Lower leg skin (tissue), 4 donors: ENCODE measurements at regions not wholly inside any gene's neighbourhood (a gene's known extent, or its start where the extent isn't known, plus 50 kb on each side); places are given as distances from the start of the nearest gene placed in this dataset.
"Not testable (repeated sequence)": the region's sequence is repeated elsewhere in the genome, so short reads cannot be mapped to it uniquely, and the experiment has no call there.

Experiments used
- DNase-seq, 2 donors: peaks; one replicate each; pipeline ENCODE4 v3.0.0-alpha.2; 2019; ENCODE audit warnings: low spot score in 2 of 2
- H3K4me3 ChIP-seq: fragments of 200-600 bp; sonication (generic); 2 replicates; pipeline ENCODE4 v1.5.1; 2017; ENCODE audit warnings: mild to moderate bottlenecking, low read depth; ENCODE audit not compliant: poor library complexity, severe bottlenecking
- CTCF ChIP-seq, 3 donors: fragments of 450-650 bp; IDR thresholded peaks; one replicate each; pipeline ENCODE4 v1.5.1; 2016; ENCODE audit warnings: antibody characterized with exemption in 3 of 3, mild to moderate bottlenecking in 3 of 3, moderate library complexity in 2 of 3
- POLR2A ChIP-seq, 2 donors: fragments of 450-650 bp; IDR thresholded peaks; one replicate each; pipeline ENCODE4 v1.6.1; 2016 to 2017; ENCODE audit warnings: antibody characterized with exemption in 2 of 2, mild to moderate bottlenecking in 1 of 2, moderate library complexity in 1 of 2
- WGBS, 2 donors: methylation state at CpG; one replicate each; pipeline ENCODE4 v1.1.5; 2018; 5-methylcytosine and 5-hydroxymethylcytosine counted together
- intact Hi-C: fragments of 100-400 bp; cut with DNase I; formaldehyde crosslinking; loops from one replicate; pipeline ENCODE4 v1.15.0; 2023; ENCODE audit warnings: low total_unique reads

GRCh38 chr10:109047856-109048255, 875.5 kb downstream of the XPNPEP1 start:
- TF ChIP-seq POLR2A (IDR thresholded peaks at IDR 0.05): no peak
- no peak for TF ChIP-seq CTCF (IDR thresholded peaks at IDR 0.05)
- WGBS, 2 donors: 91 to 97% methylated on average over 6 of the region's 12 CpGs
- no peak for DNase-seq
- no peak overlapping the region for H3K4me3 ChIP-seq
- intact Hi-C loops: no loop called here

GRCh38 chr10:109046427-109046826, 876.9 kb downstream of the XPNPEP1 start:
- 69 to 81% methylated on average over 2 of the region's 2 CpGs for WGBS, 2 donors

GRCh38 chr10:109040622-109041021, 882.7 kb downstream of the XPNPEP1 start:
- H3K4me3 ChIP-seq: no peak overlapping the region
- TF ChIP-seq POLR2A (IDR thresholded peaks at IDR 0.05): no peak
- no peak for TF ChIP-seq CTCF (IDR thresholded peaks at IDR 0.05)
- DNase-seq: peak in 1 of 2 donors; percentile 80
- intact Hi-C loops: no loop called here
- WGBS, 2 donors: 92 to 95% methylated on average over 17 of the region's 17 CpGs

More at GRCh38 chr10:109046427-109046826, 876.9 kb downstream of the XPNPEP1 start:
- DNase-seq, intact Hi-C loops, H3K4me3 ChIP-seq: not testable (repeated sequence)

- intact Hi-C loops: no loop called here
Observed at GRCh38 chr10:109037978-109038377, 885.3 kb downstream of the XPNPEP1 start.

GRCh38 chr10:109030581-109031210, 892.6 kb downstream of the XPNPEP1 start:
- intact Hi-C loops: no loop called here
- DNase-seq: no peak
- WGBS, 2 donors: 20 to 26% methylated on average over 4 of the region's 4 CpGs
- TF ChIP-seq CTCF (IDR thresholded peaks at IDR 0.05) (no peak), POLR2A (IDR thresholded peaks at IDR 0.05) (no peak)
- H3K4me3 ChIP-seq: no peak overlapping the region

More at GRCh38 chr10:109037978-109038377, 885.3 kb downstream of the XPNPEP1 start:
- TF ChIP-seq POLR2A (IDR thresholded peaks at IDR 0.05) (no peak), CTCF (IDR thresholded peaks at IDR 0.05) (no peak)
- no peak for DNase-seq
- WGBS, 2 donors: 85 to 90% methylated on average over 4 of the region's 4 CpGs
- no peak overlapping the region for H3K4me3 ChIP-seq

GRCh38 chr10:109029870-109030269, 893.4 kb downstream of the XPNPEP1 start:
- no peak for TF ChIP-seq POLR2A (IDR thresholded peaks at IDR 0.05)
- TF ChIP-seq CTCF (IDR thresholded peaks at IDR 0.05): no peak
- 72 to 76% methylated on average over 4 of the region's 4 CpGs for WGBS, 2 donors
- no peak for DNase-seq
- intact Hi-C loops: no loop called here
- no peak overlapping the region for H3K4me3 ChIP-seq
